ENCODE measurements at regions not wholly inside any gene's neighbourhood (a gene's known extent, or its start where the extent isn't known, plus 50 kb on each side); places are given as distances from the start of the nearest gene placed in this dataset.

- no peak for ATAC-seq
- no peak for DNase-seq
- intact Hi-C loops (cut with micrococcal nuclease): no loop called here
These were observed 57.0 kb upstream of the NEK7 start for GRCh38 chr1:198099755-198100154.

GRCh38 chr1:198101716-198102453 lies 54.9 kb upstream of the NEK7 start:
- DNase-seq (no peak), ATAC-seq (no peak)
- intact Hi-C loops (cut with micrococcal nuclease): no loop called here

GRCh38 chr1:198102454-198102827 lies 54.4 kb upstream of the NEK7 start:
- DNase-seq (no peak), ATAC-seq (no peak)
- intact Hi-C loops (cut with micrococcal nuclease): no loop called here

GRCh38 chr1:198105185-198105584 lies 51.6 kb upstream of the NEK7 start:
- intact Hi-C loops (cut with micrococcal nuclease): no loop called here
- no peak for ATAC-seq
- DNase-seq: no peak

- ATAC-seq (no peak), DNase-seq (no peak)
- intact Hi-C loops (cut with micrococcal nuclease): no loop called here
These were observed 50.8 kb upstream of the NEK7 start for GRCh38 chr1:198106011-198106410.

Data from left ventricle myocardium superior (tissue), 1 donor.